Prostate gland (tissue), 2 donors: ENCODE measurements at regions not wholly inside any gene's neighbourhood (a gene's known extent, or its start where the extent isn't known, plus 50 kb on each side); places are given as distances from the start of the nearest gene placed in this dataset.

ENCODE experiments used
- POLR2A ChIP-seq: fragments of 450-650 bp; IDR thresholded peaks from one replicate; pipeline ENCODE4 v1.6.1; 2016; ENCODE audit warnings: antibody characterized with exemption, mild to moderate bottlenecking
- POLR2AphosphoS5 ChIP-seq: sonication (generic); formaldehyde crosslinking; IDR thresholded peaks from one replicate; pipeline ENCODE4 v1.6.1; 2017; ENCODE audit warnings: antibody characterized with exemption
- TF ChIP-seq, protein P1 (sequence below), 4 experiments: fragments of 200-600 bp in 2 of 4; fragments of 450-650 bp in 2 of 4; sonication (generic) in 2 of 4; IDR thresholded peaks; 1 replicate in 3 of 4; 2 replicates in 1 of 4; pipeline ENCODE4 v1.5.1; 2016 to 2019; ENCODE audit warnings: antibody characterized with exemption in 4 of 4, mild to moderate bottlenecking in 2 of 4, moderate library complexity in 2 of 4

- TF ChIP-seq, protein P1, sequence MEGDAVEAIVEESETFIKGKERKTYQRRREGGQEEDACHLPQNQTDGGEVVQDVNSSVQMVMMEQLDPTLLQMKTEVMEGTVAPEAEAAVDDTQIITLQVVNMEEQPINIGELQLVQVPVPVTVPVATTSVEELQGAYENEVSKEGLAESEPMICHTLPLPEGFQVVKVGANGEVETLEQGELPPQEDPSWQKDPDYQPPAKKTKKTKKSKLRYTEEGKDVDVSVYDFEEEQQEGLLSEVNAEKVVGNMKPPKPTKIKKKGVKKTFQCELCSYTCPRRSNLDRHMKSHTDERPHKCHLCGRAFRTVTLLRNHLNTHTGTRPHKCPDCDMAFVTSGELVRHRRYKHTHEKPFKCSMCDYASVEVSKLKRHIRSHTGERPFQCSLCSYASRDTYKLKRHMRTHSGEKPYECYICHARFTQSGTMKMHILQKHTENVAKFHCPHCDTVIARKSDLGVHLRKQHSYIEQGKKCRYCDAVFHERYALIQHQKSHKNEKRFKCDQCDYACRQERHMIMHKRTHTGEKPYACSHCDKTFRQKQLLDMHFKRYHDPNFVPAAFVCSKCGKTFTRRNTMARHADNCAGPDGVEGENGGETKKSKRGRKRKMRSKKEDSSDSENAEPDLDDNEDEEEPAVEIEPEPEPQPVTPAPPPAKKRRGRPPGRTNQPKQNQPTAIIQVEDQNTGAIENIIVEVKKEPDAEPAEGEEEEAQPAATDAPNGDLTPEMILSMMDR (IDR thresholded peaks at IDR 0.05) = no peak
- TF ChIP-seq POLR2A (no peak), POLR2AphosphoS5 (no peak)
These were observed 1556.6 kb upstream of the TMEFF2 start for GRCh38 chr2:193751299-193751698.
